Stimulated activated CD4-positive, alpha-beta T cell treated with anti-CD3 and anti-CD28 coated beads, Interleukin-2, amount 100 ng/mL, for 24 hours (primary cell): ENCODE measurements at regions not wholly inside any gene's neighbourhood (a gene's known extent, or its start where the extent isn't known, plus 50 kb on each side); places are given as distances from the start of the nearest gene placed in this dataset.
A peak's percentile ranks its signal among the peaks of the same experiment; 100 is the strongest.
"Not testable (repeated sequence)": the region's sequence is repeated elsewhere in the genome, so short reads cannot be mapped to it uniquely, and the experiment has no call there.

Experiments used
- DNase-seq, 2 donors: peaks; one replicate each; pipeline ENCODE4 v3.0.0-alpha.2; 2020

DNA sequence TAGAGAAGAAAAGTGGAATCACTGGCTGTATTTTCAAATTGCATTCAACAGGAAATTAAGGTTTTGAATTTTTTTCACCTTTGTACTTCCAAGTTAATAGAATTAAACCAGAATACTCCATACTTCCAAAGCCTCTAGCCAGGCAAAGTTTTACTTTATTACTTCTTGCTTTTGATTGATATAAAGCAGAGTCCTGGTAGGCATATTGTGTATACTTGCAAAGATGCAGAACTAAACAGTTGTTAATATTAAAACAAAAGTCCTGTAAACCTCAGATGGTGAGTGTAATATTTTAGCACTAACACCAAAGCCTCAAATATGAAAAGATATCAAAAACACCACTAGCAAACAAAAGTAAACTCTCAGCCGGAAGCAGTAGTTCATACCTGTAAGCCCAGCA, 107.2 kb upstream of the C2CD4B start:
- no peak for DNase-seq

DNA sequence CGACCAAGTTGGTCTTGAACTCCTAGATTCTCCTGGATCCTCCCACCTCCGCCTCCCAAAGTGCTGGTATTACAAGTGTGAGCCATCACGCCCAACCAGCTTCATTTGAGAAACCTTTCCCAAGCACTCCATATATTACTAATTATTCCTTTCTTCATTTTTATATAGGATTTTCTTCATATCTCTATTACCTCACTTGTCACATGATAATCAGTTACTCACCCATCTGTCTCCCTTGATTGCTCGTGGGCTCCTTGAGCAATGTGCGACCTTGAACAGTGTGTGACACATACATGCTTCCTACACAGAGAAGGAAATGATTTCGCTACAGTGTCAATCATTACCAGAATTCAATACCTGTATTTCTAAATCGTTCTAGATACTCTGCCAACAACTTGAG, 110.7 kb upstream of the C2CD4B start:
- no peak for DNase-seq

- no peak for DNase-seq
Observed at GRCh38 chr15:62277816-62278394, 112.8 kb upstream of the C2CD4B start.

DNA sequence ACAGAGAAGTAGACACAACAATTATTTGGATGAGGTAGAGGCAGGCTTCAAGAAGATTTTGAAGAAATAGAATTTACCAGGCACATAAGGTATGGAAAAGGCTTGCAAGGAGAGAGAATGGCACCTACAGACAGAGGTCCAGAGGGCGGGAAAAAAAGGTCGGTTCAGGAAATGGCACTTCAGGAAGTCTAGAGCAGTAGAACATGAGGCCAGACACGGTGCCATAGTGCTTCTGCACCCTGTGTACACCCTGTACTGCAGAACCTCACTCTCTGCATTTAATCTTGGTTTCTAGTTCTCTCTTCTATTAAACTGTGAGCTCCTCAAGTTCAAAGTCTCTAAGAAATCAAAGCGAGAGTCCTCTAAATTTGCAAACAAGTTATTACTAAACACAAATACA, 113.4 kb upstream of the C2CD4B start:
- no peak for DNase-seq

- DNase-seq = no peak
Observed at GRCh38 chr15:62279041-62279440, 114.0 kb upstream of the C2CD4B start.

GRCh38 chr15:62280625-62281024, 115.5 kb upstream of the C2CD4B start:
- DNase-seq = no peak

- DNase-seq = not testable (repeated sequence)
Observed at GRCh38 chr15:62281801-62282200, 116.7 kb upstream of the C2CD4B start.

- no peak for DNase-seq
Observed at GRCh38 chr15:62287066-62287857, 122.2 kb upstream of the C2CD4B start.

GRCh38 chr15:62288361-62289017, 123.4 kb upstream of the C2CD4B start:
- no peak for DNase-seq

GRCh38 chr15:62291262-62291661, 126.2 kb upstream of the C2CD4B start:
- no peak for DNase-seq

- DNase-seq = no peak
Observed at GRCh38 chr15:62296756-62297507, 131.8 kb upstream of the C2CD4B start.

DNA sequence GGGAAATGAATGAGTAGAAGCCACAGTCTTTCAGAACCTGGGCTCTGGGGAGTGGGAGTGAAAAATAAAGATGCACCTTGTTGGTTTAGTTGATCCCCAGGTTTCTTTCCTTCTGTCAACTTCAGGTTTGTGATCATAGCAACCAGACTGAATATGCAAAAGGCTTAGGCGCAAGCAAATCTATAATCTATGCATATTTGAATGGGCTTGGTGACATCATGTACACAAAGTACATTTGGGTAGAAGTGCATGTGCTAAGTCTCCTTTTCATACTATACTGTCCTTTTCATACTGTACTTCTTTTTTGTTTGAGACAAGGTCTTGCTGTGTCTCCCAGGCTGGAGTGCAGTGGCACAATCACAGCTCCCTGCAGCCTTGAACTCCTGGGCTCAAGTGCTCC, 132.4 kb upstream of the C2CD4B start:
- DNase-seq = no peak

DNA sequence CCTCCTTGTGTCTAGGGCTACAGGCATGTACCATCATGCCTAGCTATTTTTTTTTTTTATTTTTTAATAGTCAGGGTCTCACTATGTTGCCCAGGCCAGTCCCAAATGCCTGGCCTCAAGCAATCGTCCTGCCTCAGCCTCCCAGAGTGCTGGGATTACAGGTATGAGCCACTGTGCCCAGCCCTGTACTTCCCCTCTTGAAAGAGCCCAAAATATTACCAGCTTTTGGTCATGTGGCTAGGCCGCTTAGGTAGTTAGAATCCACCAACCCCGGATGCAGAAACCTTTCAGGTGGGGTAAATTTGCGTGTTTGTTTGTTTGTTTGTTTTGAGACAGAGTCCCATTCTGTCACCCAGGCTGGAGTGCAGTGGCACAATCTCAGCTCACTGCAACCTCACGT, 132.8 kb upstream of the C2CD4B start:
- no peak for DNase-seq

GRCh38 chr15:62298811-62299210, 133.7 kb upstream of the C2CD4B start:
- no peak for DNase-seq

GRCh38 chr15:62299541-62299940, 134.5 kb upstream of the C2CD4B start:
- DNase-seq = no peak

GRCh38 chr15:62301993-62302675, 137.0 kb upstream of the C2CD4B start:
- DNase-seq = no peak

DNA sequence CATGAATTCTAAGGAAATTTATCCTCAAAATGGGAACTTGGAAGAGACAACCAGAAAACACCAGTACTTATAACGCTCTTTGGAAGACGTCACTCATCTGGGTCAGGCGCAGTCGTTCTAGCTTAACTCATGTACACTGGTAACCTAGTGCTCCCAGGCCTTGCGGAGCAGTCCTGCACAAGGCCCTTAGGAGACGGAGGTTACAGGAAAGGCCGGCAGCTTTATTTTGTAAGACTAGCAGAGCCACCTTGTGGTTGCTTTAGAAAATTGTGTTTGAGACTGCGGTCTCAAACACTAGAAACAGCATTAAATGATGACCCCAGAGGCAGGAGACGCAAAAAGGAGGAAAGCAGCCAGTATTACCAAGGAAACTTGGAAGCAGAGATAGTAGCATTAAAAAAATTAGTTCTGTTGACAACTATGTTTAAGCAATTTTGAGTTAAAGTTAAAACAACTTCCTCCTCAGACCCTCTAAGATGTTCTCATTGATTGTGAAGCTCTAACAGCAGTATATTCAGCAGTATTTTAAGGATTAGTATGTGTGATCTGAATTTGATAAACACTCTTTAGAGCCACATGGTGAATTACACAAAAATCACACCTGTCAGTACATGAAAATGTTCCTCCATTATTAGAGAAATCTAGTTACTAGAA, 141.9 kb upstream of the C2CD4B start:
- peak in 1 of 2 donors; percentile 10 for DNase-seq

GRCh38 chr15:62307551-62307950, 142.5 kb upstream of the C2CD4B start:
- no peak for DNase-seq

- no peak for DNase-seq
Observed at GRCh38 chr15:62316413-62317060, 151.5 kb upstream of the C2CD4B start.

- no peak for DNase-seq
Observed at GRCh38 chr15:62320259-62320658, 155.2 kb upstream of the C2CD4B start.

- no peak for DNase-seq
Observed at GRCh38 chr15:62323353-62323890, 158.3 kb upstream of the C2CD4B start.
